ENCODE measurements at regions not wholly inside any gene's neighbourhood (a gene's known extent, or its start where the extent isn't known, plus 50 kb on each side); places are given as distances from the start of the nearest gene placed in this dataset.

GRCh38 chr11:105268404-105269062 is 129.0 kb upstream of the CARD18 start:
- Mint-ChIP-seq H3K9me3 (ENCODE audit: unreplicated experiment) (no peaks in the 10 kb centered on the region), H3K4me3 (ENCODE audit: unreplicated experiment) (no peak overlapping the region), H3K4me1 (ENCODE audit: low read depth, unreplicated experiment) (no peaks in the 10 kb centered on the region), H3K27ac (ENCODE audit: unreplicated experiment) (no peak overlapping the region), H3K27me3 (ENCODE audit: unreplicated experiment) (no peaks in the 10 kb centered on the region), H3K36me3 (ENCODE audit: unreplicated experiment) (no peaks in the 10 kb centered on the region)
- no peak for DNase-seq
- TF ChIP-seq, protein P1, sequence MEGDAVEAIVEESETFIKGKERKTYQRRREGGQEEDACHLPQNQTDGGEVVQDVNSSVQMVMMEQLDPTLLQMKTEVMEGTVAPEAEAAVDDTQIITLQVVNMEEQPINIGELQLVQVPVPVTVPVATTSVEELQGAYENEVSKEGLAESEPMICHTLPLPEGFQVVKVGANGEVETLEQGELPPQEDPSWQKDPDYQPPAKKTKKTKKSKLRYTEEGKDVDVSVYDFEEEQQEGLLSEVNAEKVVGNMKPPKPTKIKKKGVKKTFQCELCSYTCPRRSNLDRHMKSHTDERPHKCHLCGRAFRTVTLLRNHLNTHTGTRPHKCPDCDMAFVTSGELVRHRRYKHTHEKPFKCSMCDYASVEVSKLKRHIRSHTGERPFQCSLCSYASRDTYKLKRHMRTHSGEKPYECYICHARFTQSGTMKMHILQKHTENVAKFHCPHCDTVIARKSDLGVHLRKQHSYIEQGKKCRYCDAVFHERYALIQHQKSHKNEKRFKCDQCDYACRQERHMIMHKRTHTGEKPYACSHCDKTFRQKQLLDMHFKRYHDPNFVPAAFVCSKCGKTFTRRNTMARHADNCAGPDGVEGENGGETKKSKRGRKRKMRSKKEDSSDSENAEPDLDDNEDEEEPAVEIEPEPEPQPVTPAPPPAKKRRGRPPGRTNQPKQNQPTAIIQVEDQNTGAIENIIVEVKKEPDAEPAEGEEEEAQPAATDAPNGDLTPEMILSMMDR (IDR thresholded peaks at IDR 0.05; ENCODE audit: partially characterized antibody, unreplicated experiment) = no peak

DNA sequence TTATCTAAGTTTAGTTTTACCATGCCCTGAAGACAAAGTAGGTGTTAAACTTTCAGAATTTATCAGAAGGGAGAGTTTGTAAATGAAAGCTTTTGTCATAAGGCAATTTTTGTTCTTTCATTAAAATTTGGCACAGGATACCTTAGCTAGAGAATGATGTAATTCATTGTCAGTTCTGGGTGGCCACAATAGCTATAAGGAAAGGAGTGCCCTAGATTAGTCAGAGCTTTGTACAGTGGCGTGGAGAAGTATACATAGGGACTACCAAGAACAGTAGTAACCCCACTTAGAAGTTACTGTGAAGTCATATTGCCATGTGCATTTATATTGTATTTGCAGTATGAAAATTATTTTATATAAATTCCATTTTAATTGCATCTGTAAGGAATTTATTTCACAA is 126.3 kb upstream of the CARD18 start:
- H3K27me3 Mint-ChIP-seq (ENCODE audit: unreplicated experiment) = peaks cover 1% of the 10 kb centered on the region
- TF ChIP-seq, protein P1 (IDR thresholded peaks at IDR 0.05; ENCODE audit: partially characterized antibody, unreplicated experiment) = no peak
- H3K4me3 Mint-ChIP-seq (ENCODE audit: unreplicated experiment) = no peak overlapping the region
- H3K36me3 Mint-ChIP-seq (ENCODE audit: unreplicated experiment) = no peaks in the 10 kb centered on the region
- no peak for DNase-seq
- H3K9me3 Mint-ChIP-seq (ENCODE audit: unreplicated experiment) = no peaks in the 10 kb centered on the region
- H3K27ac Mint-ChIP-seq (ENCODE audit: unreplicated experiment) = no peak overlapping the region
- no peaks in the 10 kb centered on the region for H3K4me1 Mint-ChIP-seq (ENCODE audit: low read depth, unreplicated experiment)

- Mint-ChIP-seq H3K4me3 (ENCODE audit: unreplicated experiment) (no peak overlapping the region), H3K9me3 (ENCODE audit: unreplicated experiment) (no peaks in the 10 kb centered on the region), H3K27ac (ENCODE audit: unreplicated experiment) (no peak overlapping the region), H3K36me3 (ENCODE audit: unreplicated experiment) (no peaks in the 10 kb centered on the region), H3K27me3 (ENCODE audit: unreplicated experiment) (peaks cover 1% of the 10 kb centered on the region), H3K4me1 (ENCODE audit: low read depth, unreplicated experiment) (no peaks in the 10 kb centered on the region)
- DNase-seq = no peak
- TF ChIP-seq, protein P1 (IDR thresholded peaks at IDR 0.05; ENCODE audit: partially characterized antibody, unreplicated experiment) = no peak
Observed at GRCh38 chr11:105260976-105261375, 121.4 kb upstream of the CARD18 start.

DNA sequence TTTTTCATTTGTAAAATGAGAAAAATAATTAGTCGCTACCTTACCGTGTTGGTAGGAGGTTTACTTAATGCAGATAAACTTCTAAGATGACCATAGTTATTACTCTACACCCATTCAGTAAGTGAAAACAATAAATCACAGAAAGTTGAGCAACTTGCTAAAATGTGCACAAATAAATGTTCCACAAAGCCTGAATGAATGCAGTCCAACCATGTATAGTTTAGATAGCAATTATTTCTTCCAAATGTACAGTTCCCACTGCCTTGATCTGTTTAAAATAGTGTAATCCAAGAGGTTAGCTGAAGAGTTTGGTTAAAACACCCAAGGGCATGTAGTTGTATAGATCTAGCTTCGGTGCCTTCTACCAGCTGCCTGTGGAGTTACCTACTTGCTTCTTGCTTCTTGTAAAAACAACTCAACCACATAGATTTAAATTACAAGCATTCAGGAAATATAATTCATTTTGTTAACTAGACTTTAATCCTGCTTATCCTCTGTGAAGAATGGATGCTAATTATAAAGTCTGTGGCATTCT is 106.3 kb upstream of the CARD18 start:
- Mint-ChIP-seq H3K27me3 (ENCODE audit: unreplicated experiment) (no peaks in the 10 kb centered on the region), H3K9me3 (ENCODE audit: unreplicated experiment) (no peaks in the 10 kb centered on the region), H3K4me1 (ENCODE audit: low read depth, unreplicated experiment) (no peaks in the 10 kb centered on the region), H3K27ac (ENCODE audit: unreplicated experiment) (no peak overlapping the region), H3K4me3 (ENCODE audit: unreplicated experiment) (no peak overlapping the region), H3K36me3 (ENCODE audit: unreplicated experiment) (no peaks in the 10 kb centered on the region)
- DNase-seq = no peak
- TF ChIP-seq, protein P1 (IDR thresholded peaks at IDR 0.05; ENCODE audit: partially characterized antibody, unreplicated experiment) = no peak

GRCh38 chr11:105244160-105244825 is 104.7 kb upstream of the CARD18 start:
- H3K4me3 Mint-ChIP-seq (ENCODE audit: unreplicated experiment) = no peak overlapping the region
- no peak for DNase-seq
- H3K27me3 Mint-ChIP-seq (ENCODE audit: unreplicated experiment) = no peaks in the 10 kb centered on the region
- TF ChIP-seq, protein P1 (IDR thresholded peaks at IDR 0.05; ENCODE audit: partially characterized antibody, unreplicated experiment) = no peak
- H3K36me3 Mint-ChIP-seq (ENCODE audit: unreplicated experiment) = no peaks in the 10 kb centered on the region
- no peaks in the 10 kb centered on the region for H3K9me3 Mint-ChIP-seq (ENCODE audit: unreplicated experiment)
- no peak overlapping the region for H3K27ac Mint-ChIP-seq (ENCODE audit: unreplicated experiment)
- no peaks in the 10 kb centered on the region for H3K4me1 Mint-ChIP-seq (ENCODE audit: low read depth, unreplicated experiment)

All from glutamatergic neuron (in vitro differentiated cells).